Mesendoderm (in vitro differentiated cells): ENCODE measurements at regions not wholly inside any gene's neighbourhood (a gene's known extent, or its start where the extent isn't known, plus 50 kb on each side); places are given as distances from the start of the nearest gene placed in this dataset.

Experiments used
- DNase-seq: peaks from one replicate; pipeline ENCODE4 v3.0.0; 2013
- H2AK5ac ChIP-seq: 2 replicates; pipeline ENCODE4 v1.6.1; 2013; ENCODE audit warnings: low read length, inconsistent platforms
- H2BK120ac ChIP-seq: 2 replicates; pipeline ENCODE4 v1.6.1; 2013; ENCODE audit warnings: low read depth, mild to moderate bottlenecking, low read length, moderate library complexity, mixed read lengths
- H2BK15ac ChIP-seq: replicated peaks from 2 replicates; pipeline ENCODE4 v1.6.1; 2013; ENCODE audit warnings: low read depth, mild to moderate bottlenecking, moderate library complexity
- H2BK5ac ChIP-seq: 2 replicates; pipeline ENCODE4 v1.6.1; 2013; ENCODE audit warnings: low read length, inconsistent platforms
- H3K18ac ChIP-seq: 2 replicates; pipeline ENCODE4 v1.6.1; 2013; ENCODE audit warnings: mild to moderate bottlenecking, low read length, mixed read lengths
- H3K23ac ChIP-seq: one replicate; pipeline ENCODE4 v1.6.1; 2013; ENCODE audit warnings: low read length
- H3K27ac ChIP-seq: 2 replicates; pipeline ENCODE4 v1.5.1; 2013; ENCODE audit warnings: low read depth, mild to moderate bottlenecking, inconsistent platforms, low read length, moderate library complexity
- H3K27me3 ChIP-seq: 2 replicates; pipeline ENCODE4 v1.6.1; 2013; ENCODE audit warnings: low read length, control low read depth, mild to moderate bottlenecking, inconsistent platforms; ENCODE audit not compliant: insufficient read depth, poor library complexity
- H3K36me3 ChIP-seq: 2 replicates; pipeline ENCODE4 v1.6.1; 2013; ENCODE audit warnings: low read length, inconsistent platforms; ENCODE audit not compliant: control insufficient read depth, insufficient read depth
- H3K4ac ChIP-seq: one replicate; pipeline ENCODE4 v1.6.1; 2013; ENCODE audit warnings: low read depth, mild to moderate bottlenecking, low read length, moderate library complexity
- H3K4me1 ChIP-seq: 2 replicates; pipeline ENCODE4 v1.6.1; 2013; ENCODE audit warnings: low read depth, low read length, inconsistent platforms; ENCODE audit not compliant: control insufficient read depth
- H3K4me2 ChIP-seq: 2 replicates; pipeline ENCODE4 v1.6.1; 2013; ENCODE audit warnings: low read length
- H3K4me3 ChIP-seq: 2 replicates; pipeline ENCODE4 v1.5.1; 2013; ENCODE audit warnings: mild to moderate bottlenecking, low read length
- H3K56ac ChIP-seq: one replicate; pipeline ENCODE4 v1.6.1; 2013; ENCODE audit warnings: low read length
- H3K79me1 ChIP-seq: 2 replicates; pipeline ENCODE4 v1.6.1; 2013; ENCODE audit warnings: low read length, inconsistent platforms
- H3K79me2 ChIP-seq: 2 replicates; pipeline ENCODE4 v1.6.1; 2013; ENCODE audit warnings: mild to moderate bottlenecking, low read length; ENCODE audit not compliant: control insufficient read depth, insufficient read depth
- H3K9ac ChIP-seq: 2 replicates; pipeline ENCODE4 v1.6.1; 2013; ENCODE audit warnings: low read length, inconsistent platforms
- H4K5ac ChIP-seq: one replicate; pipeline ENCODE4 v1.6.1; 2013; ENCODE audit warnings: low read length
- H4K8ac ChIP-seq: one replicate; pipeline ENCODE4 v1.6.1; 2013; ENCODE audit warnings: low read depth, mild to moderate bottlenecking, control low read depth, low read length, moderate library complexity
- WGBS: extraction: QIAGEN DNeasy Blood & Tissue Kit; methylation state at CpG from one replicate; pipeline ENCODE4 v1.1.7; 2013; ENCODE audit warnings: low lambda C conversion rate, missing lambda C conversion rate; ENCODE audit not compliant: insufficient coverage; ENCODE audit errors: extremely low coverage; 5-methylcytosine and 5-hydroxymethylcytosine counted together

- no peak overlapping the region for H2BK15ac ChIP-seq
- H3K36me3 ChIP-seq = no peaks in the 10 kb centered on the region
- no peak overlapping the region for H3K4ac ChIP-seq
- H3K9ac ChIP-seq = no peak overlapping the region
- H3K4me2 ChIP-seq = no peak overlapping the region
- no peak overlapping the region for H3K27ac ChIP-seq
- H4K8ac ChIP-seq = no peak overlapping the region
- H2AK5ac ChIP-seq = no peak overlapping the region
- no peaks in the 10 kb centered on the region for H3K79me2 ChIP-seq
- no CpG with 5 or more reads among the region's 5 CpGs for WGBS
- no peak overlapping the region for H3K4me3 ChIP-seq
- no peaks in the 10 kb centered on the region for H3K27me3 ChIP-seq
- H2BK5ac ChIP-seq = no peak overlapping the region
- H3K23ac ChIP-seq = no peak overlapping the region
- H2BK120ac ChIP-seq = no peak overlapping the region
- no peak for DNase-seq
- no peaks in the 10 kb centered on the region for H3K4me1 ChIP-seq
- no peak overlapping the region for H3K56ac ChIP-seq
- H3K79me1 ChIP-seq = no peaks in the 10 kb centered on the region
- no peak overlapping the region for H3K18ac ChIP-seq
- no peak overlapping the region for H4K5ac ChIP-seq
Observed at GRCh38 chr3:1696669-1697275, 401.9 kb upstream of the CNTN4 start.

DNA sequence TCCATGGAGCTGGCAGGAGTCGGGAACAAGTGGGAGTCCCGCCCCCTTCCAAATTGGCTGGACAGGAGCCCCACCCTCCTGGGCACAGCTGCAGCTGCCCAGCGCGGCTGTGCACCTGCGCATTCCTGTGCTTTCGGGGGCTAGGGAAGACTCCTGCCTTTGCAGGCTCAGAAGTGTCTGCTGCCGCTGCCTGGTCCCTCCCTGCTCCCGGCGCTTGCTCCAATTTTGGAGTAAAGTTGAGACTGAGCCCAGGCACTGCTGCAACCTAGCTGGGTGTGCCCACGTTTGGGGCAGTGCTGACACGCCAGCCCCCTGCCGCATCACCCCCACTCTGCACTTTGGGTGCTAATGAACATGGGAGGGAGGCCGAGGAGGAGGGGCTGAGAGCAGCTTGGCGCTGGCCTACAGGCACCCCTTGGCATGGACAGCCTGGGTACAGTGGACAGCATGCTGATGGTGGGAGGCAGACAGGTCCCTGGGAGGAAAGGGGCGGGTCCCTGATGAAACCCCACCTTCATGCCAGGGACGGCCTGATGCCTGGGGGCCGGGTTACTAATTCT, 399.2 kb upstream of the CNTN4 start:
- Histone ChIP-seq H3K79me1 (no peaks in the 10 kb centered on the region), H3K9ac (no peak overlapping the region), H3K79me2 (no peaks in the 10 kb centered on the region), H3K4me3 (no peak overlapping the region), H3K4me2 (no peak overlapping the region), H2BK120ac (no peak overlapping the region), H3K23ac (no peak overlapping the region), H3K4ac (no peak overlapping the region), H3K4me1 (no peaks in the 10 kb centered on the region), H3K27ac (no peak overlapping the region), H4K8ac (no peak overlapping the region), H3K27me3 (no peaks in the 10 kb centered on the region), H3K18ac (no peak overlapping the region), H3K36me3 (no peaks in the 10 kb centered on the region), H2BK15ac (no peak overlapping the region), H4K5ac (no peak overlapping the region), H2BK5ac (no peak overlapping the region), H2AK5ac (no peak overlapping the region), H3K56ac (no peak overlapping the region)
- no CpG with 5 or more reads among the region's 17 CpGs for WGBS
- no peak for DNase-seq

- Histone ChIP-seq H4K8ac (no peak overlapping the region), H3K9ac (no peak overlapping the region), H2BK120ac (no peak overlapping the region), H3K79me1 (no peaks in the 10 kb centered on the region), H3K18ac (no peak overlapping the region), H3K27ac (no peak overlapping the region), H3K27me3 (no peaks in the 10 kb centered on the region), H3K56ac (no peak overlapping the region), H4K5ac (no peak overlapping the region), H3K79me2 (no peaks in the 10 kb centered on the region), H2BK15ac (no peak overlapping the region), H3K4me2 (no peak overlapping the region), H3K4me3 (no peak overlapping the region), H2AK5ac (no peak overlapping the region), H2BK5ac (no peak overlapping the region), H3K4me1 (no peaks in the 10 kb centered on the region), H3K23ac (no peak overlapping the region), H3K4ac (no peak overlapping the region), H3K36me3 (no peaks in the 10 kb centered on the region)
- no CpG with 5 or more reads among the region's 5 CpGs for WGBS
- no peak for DNase-seq
Observed at GRCh38 chr3:1700650-1701049, 398.0 kb upstream of the CNTN4 start.

GRCh38 chr3:1703169-1703568, 395.5 kb upstream of the CNTN4 start:
- Histone ChIP-seq H3K79me1 (no peaks in the 10 kb centered on the region), H3K27me3 (no peaks in the 10 kb centered on the region), H3K56ac (no peak overlapping the region), H2BK15ac (no peak overlapping the region), H2BK5ac (no peak overlapping the region), H4K5ac (no peak overlapping the region), H3K79me2 (no peaks in the 10 kb centered on the region), H3K4me3 (no peak overlapping the region), H3K36me3 (no peaks in the 10 kb centered on the region), H4K8ac (no peak overlapping the region), H2AK5ac (no peak overlapping the region), H3K9ac (no peak overlapping the region), H3K4me1 (no peaks in the 10 kb centered on the region), H3K4me2 (no peak overlapping the region), H3K18ac (no peak overlapping the region), H3K4ac (no peak overlapping the region), H3K27ac (no peak overlapping the region), H2BK120ac (no peak overlapping the region), H3K23ac (no peak overlapping the region)
- no CpG with 5 or more reads among the region's 1 CpG for WGBS
- no peak for DNase-seq

- no peak overlapping the region for H3K9ac ChIP-seq
- H3K27ac ChIP-seq = no peak overlapping the region
- no peak overlapping the region for H4K5ac ChIP-seq
- no peak overlapping the region for H3K4me2 ChIP-seq
- H3K4ac ChIP-seq = no peak overlapping the region
- no peak overlapping the region for H3K56ac ChIP-seq
- no CpG with 5 or more reads among the region's 11 CpGs for WGBS
- no peak overlapping the region for H2AK5ac ChIP-seq
- no peaks in the 10 kb centered on the region for H3K79me2 ChIP-seq
- H3K79me1 ChIP-seq = no peaks in the 10 kb centered on the region
- H3K36me3 ChIP-seq = no peaks in the 10 kb centered on the region
- H3K23ac ChIP-seq = no peak overlapping the region
- no peaks in the 10 kb centered on the region for H3K27me3 ChIP-seq
- H3K4me1 ChIP-seq = no peaks in the 10 kb centered on the region
- H2BK15ac ChIP-seq = no peak overlapping the region
- no peak overlapping the region for H3K18ac ChIP-seq
- no peak overlapping the region for H2BK120ac ChIP-seq
- H2BK5ac ChIP-seq = no peak overlapping the region
- DNase-seq = no peak
- H3K4me3 ChIP-seq = no peak overlapping the region
- no peak overlapping the region for H4K8ac ChIP-seq
Observed at GRCh38 chr3:1710663-1711062, 388.0 kb upstream of the CNTN4 start.

GRCh38 chr3:1717524-1717923, 381.1 kb upstream of the CNTN4 start:
- Histone ChIP-seq H4K8ac (no peak overlapping the region), H2AK5ac (no peak overlapping the region), H3K56ac (no peak overlapping the region), H3K4me1 (peaks cover 2% of the 10 kb centered on the region), H3K79me2 (no peaks in the 10 kb centered on the region), H3K27ac (no peak overlapping the region), H3K36me3 (no peaks in the 10 kb centered on the region), H3K18ac (no peak overlapping the region), H3K27me3 (no peaks in the 10 kb centered on the region), H3K79me1 (no peaks in the 10 kb centered on the region), H3K4ac (no peak overlapping the region), H2BK120ac (no peak overlapping the region), H4K5ac (no peak overlapping the region), H2BK5ac (no peak overlapping the region), H3K9ac (no peak overlapping the region), H3K4me3 (no peak overlapping the region), H2BK15ac (no peak overlapping the region), H3K23ac (no peak overlapping the region), H3K4me2 (no peak overlapping the region)
- no peak for DNase-seq
